Tibial nerve (tissue), 4 donors: ENCODE measurements at regions not wholly inside any gene's neighbourhood (a gene's known extent, or its start where the extent isn't known, plus 50 kb on each side); places are given as distances from the start of the nearest gene placed in this dataset.

Experiments
- DNase-seq, 2 donors: peaks; one replicate each; pipeline ENCODE4 v3.0.0-alpha.2; 2019; ENCODE audit warnings: low spot score in 2 of 2
- H3K27ac ChIP-seq, 4 donors: fragments of 200-600 bp; sonication (generic) in 3 of 4; one replicate each; pipeline ENCODE4 v1.5.1; 2017 to 2019; ENCODE audit warnings: mild to moderate bottlenecking in 1 of 4
- H3K27me3 ChIP-seq, 2 donors: fragments of 200-600 bp; sonication (generic) in 1 of 2; one replicate each; pipeline versions ENCODE4 v1.5.1 to v1.6.0; 2017 to 2019
- H3K36me3 ChIP-seq, 3 donors: fragments of 200-600 bp; sonication (generic); one replicate each; pipeline ENCODE4 v1.5.1; 2018 to 2019
- H3K4me1 ChIP-seq, 4 donors: fragments of 200-600 bp; sonication (generic) in 3 of 4; one replicate each; pipeline ENCODE4 v1.5.1; 2017 to 2019
- H3K4me3 ChIP-seq, 4 donors: fragments of 200-600 bp; sonication (generic) in 3 of 4; one replicate each; pipeline ENCODE4 v1.5.1; 2017 to 2019; ENCODE audit warnings: mild to moderate bottlenecking in 1 of 4, moderate library complexity in 1 of 4
- H3K9me3 ChIP-seq, 4 donors: fragments of 200-600 bp; sonication (generic) in 3 of 4; one replicate each; pipeline ENCODE4 v1.5.1; 2017 to 2019
- CTCF ChIP-seq, 5 experiments: fragments of 200-600 bp in 3 of 5; fragments of 450-650 bp in 2 of 5; sonication (generic) in 3 of 5; IDR thresholded peaks; one replicate each; pipeline ENCODE4 v1.5.1; 2016 to 2019; ENCODE audit warnings: antibody characterized with exemption in 5 of 5, mild to moderate bottlenecking in 3 of 5, moderate library complexity in 2 of 5
- EP300 ChIP-seq, 2 donors: sonication (generic); formaldehyde crosslinking; IDR thresholded peaks; one replicate each; pipeline ENCODE4 v1.6.1; 2017; ENCODE audit warnings: antibody characterized with exemption in 2 of 2, mild to moderate bottlenecking in 1 of 2
- POLR2A ChIP-seq, 2 donors: fragments of 450-650 bp; IDR thresholded peaks; one replicate each; pipeline ENCODE4 v1.6.1; 2017; ENCODE audit warnings: antibody characterized with exemption in 2 of 2, mild to moderate bottlenecking in 2 of 2, moderate library complexity in 2 of 2
- WGBS, 2 donors: methylation state at CpG; one replicate each; pipeline ENCODE4 v1.1.5; 2018; 5-methylcytosine and 5-hydroxymethylcytosine counted together

GRCh38 chr14:89014569-89014850 is 190.1 kb downstream of the TTC8 start:
- Histone ChIP-seq H3K27me3 (no peaks in the 10 kb centered on the region), H3K27ac (no peak overlapping the region), H3K4me3 (no peak overlapping the region), H3K9me3 (no peaks in the 10 kb centered on the region), H3K4me1 (no peaks in the 10 kb centered on the region), H3K36me3 (no peaks in the 10 kb centered on the region)
- TF ChIP-seq POLR2A (IDR thresholded peaks at IDR 0.05) (no peak), CTCF (IDR thresholded peaks at IDR 0.05) (no peak), EP300 (IDR thresholded peaks at IDR 0.05) (no peak)
- no peak for DNase-seq
- WGBS, 2 donors: 35 to 36% methylated on average over 2 of the region's 2 CpGs

GRCh38 chr14:89015016-89015415 is 190.6 kb downstream of the TTC8 start:
- Histone ChIP-seq H3K27ac (no peak overlapping the region), H3K4me1 (no peaks in the 10 kb centered on the region), H3K27me3 (no peaks in the 10 kb centered on the region), H3K9me3 (no peaks in the 10 kb centered on the region), H3K4me3 (no peak overlapping the region), H3K36me3 (no peaks in the 10 kb centered on the region)
- no peak for DNase-seq
- no peak for TF ChIP-seq EP300 (IDR thresholded peaks at IDR 0.05)
- TF ChIP-seq CTCF (IDR thresholded peaks at IDR 0.05): no peak
- no peak for TF ChIP-seq POLR2A (IDR thresholded peaks at IDR 0.05)
- 94% methylated on average over 1 of the region's 1 CpG for WGBS, 2 donors

GRCh38 chr14:89017417-89017816 is 193.0 kb downstream of the TTC8 start:
- H3K9me3 ChIP-seq: no peaks in the 10 kb centered on the region
- 86% methylated on average over 4 of the region's 4 CpGs for WGBS, 2 donors
- TF ChIP-seq POLR2A (IDR thresholded peaks at IDR 0.05): no peak
- TF ChIP-seq EP300 (IDR thresholded peaks at IDR 0.05): no peak
- TF ChIP-seq CTCF (IDR thresholded peaks at IDR 0.05): no peak
- no peaks in the 10 kb centered on the region for H3K4me1 ChIP-seq
- H3K4me3 ChIP-seq: no peak overlapping the region
- H3K27me3 ChIP-seq: no peaks in the 10 kb centered on the region
- H3K36me3 ChIP-seq: no peaks in the 10 kb centered on the region
- no peak for DNase-seq
- H3K27ac ChIP-seq: no peak overlapping the region

- peaks cover 0 to 12% (median 0%) of the 10 kb centered on the region in 4 donors for H3K4me1 ChIP-seq
- H3K36me3 ChIP-seq: no peaks in the 10 kb centered on the region
- TF ChIP-seq POLR2A (IDR thresholded peaks at IDR 0.05): no peak
- no peak for TF ChIP-seq CTCF (IDR thresholded peaks at IDR 0.05)
- TF ChIP-seq EP300 (IDR thresholded peaks at IDR 0.05): no peak
- peaks cover 0 to 31% of the 10 kb centered on the region in 2 donors for H3K27me3 ChIP-seq
- no peak for DNase-seq
- H3K4me3 ChIP-seq: no peak overlapping the region
- H3K9me3 ChIP-seq: no peaks in the 10 kb centered on the region
- WGBS, 2 donors: 72 to 78% methylated on average over 4 of the region's 4 CpGs
- H3K27ac ChIP-seq: no peak overlapping the region
Observed at GRCh38 chr14:89022274-89022673, 197.8 kb downstream of the TTC8 start.

- H3K9me3 ChIP-seq: peaks cover 0 to 6% (median 0%) of the 10 kb centered on the region in 4 donors
- peaks cover 0 to 17% (median 3%) of the 10 kb centered on the region in 4 donors for H3K4me1 ChIP-seq
- no peak for DNase-seq
- TF ChIP-seq EP300 (IDR thresholded peaks at IDR 0.05) (no peak), POLR2A (IDR thresholded peaks at IDR 0.05) (no peak), CTCF (IDR thresholded peaks at IDR 0.05) (no peak)
- H3K27me3 ChIP-seq: peaks cover 0 to 55% of the 10 kb centered on the region in 2 donors
- no peak overlapping the region for H3K4me3 ChIP-seq
- no peak overlapping the region for H3K27ac ChIP-seq
- H3K36me3 ChIP-seq: no peaks in the 10 kb centered on the region
- WGBS, 2 donors: 80 to 89% methylated on average over 4 of the region's 4 CpGs
Observed at GRCh38 chr14:89024691-89025090, 200.2 kb downstream of the TTC8 start.
